Body of pancreas (tissue), 4 donors: ENCODE measurements at regions not wholly inside any gene's neighbourhood (a gene's known extent, or its start where the extent isn't known, plus 50 kb on each side); places are given as distances from the start of the nearest gene placed in this dataset.

ENCODE experiments used
- CTCF ChIP-seq, 7 experiments: fragments of 450-650 bp in 4 of 7; fragments of 200-600 bp in 3 of 7; sonication (generic) in 3 of 7; IDR thresholded peaks; one replicate each; pipeline ENCODE4 v1.5.1; 2016 to 2019; ENCODE audit warnings: antibody characterized with exemption in 7 of 7
- POLR2A ChIP-seq, 3 donors: fragments of 450-650 bp; IDR thresholded peaks; one replicate each; pipeline ENCODE4 v1.6.1; 2016; ENCODE audit warnings: antibody characterized with exemption in 3 of 3, mild to moderate bottlenecking in 2 of 3

DNA sequence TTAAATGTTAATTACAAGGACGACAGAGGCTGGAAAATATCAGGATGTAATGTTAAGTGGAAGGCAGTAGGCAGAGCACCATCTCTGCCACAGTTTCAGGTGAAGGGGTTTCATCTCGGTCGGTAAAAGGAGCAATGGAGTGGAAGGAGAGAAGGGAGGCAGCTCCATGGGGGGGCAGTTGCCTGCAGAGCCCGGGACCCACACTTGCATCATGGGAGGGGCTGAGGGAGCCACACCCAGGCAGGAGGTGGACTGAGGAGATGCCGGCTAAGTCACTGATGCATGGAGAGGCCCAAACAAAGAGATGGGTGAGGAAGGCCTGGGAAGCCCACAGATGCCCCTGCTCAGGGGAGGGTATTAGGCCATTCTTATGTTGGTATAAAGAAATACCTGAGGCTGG, 1470.9 kb downstream of the BRD1 start:
- TF ChIP-seq CTCF (IDR thresholded peaks at IDR 0.05) (no peak), POLR2A (IDR thresholded peaks at IDR 0.05) (no peak)
